Endothelial cell of umbilical vein (primary cell): ENCODE measurements at regions not wholly inside any gene's neighbourhood (a gene's known extent, or its start where the extent isn't known, plus 50 kb on each side); places are given as distances from the start of the nearest gene placed in this dataset.

Experiments used
- BruUV-seq: library from RNA; stranded (reverse); fragments of 400-500 nt; replicated peaks from 2 replicates; lab custom pipeline; 2021; lab: Mats Ljungman, UMichigan
- CTCF ChIA-PET: fragments of 300-600, 350-600 bp; sonication (Branson Sonifier 250); formaldehyde crosslinking; loops from one replicate; lab custom pipeline; 2021; ENCODE audit warnings: antibody characterized with exemption, inconsistent platforms; lab: Charles Lee
- POLR2A ChIA-PET: fragments of 300-600, 350-600 bp; sonication (Branson Sonifier 250); formaldehyde crosslinking; loops from one replicate; lab custom pipeline; 2021; ENCODE audit warnings: antibody characterized with exemption, inconsistent platforms; lab: Charles Lee
- DNase-seq: peaks from one replicate; pipeline ENCODE4 v3.0.0-alpha.2; 2011; ENCODE audit warnings: low read depth, low spot score
- FAIRE-seq: peaks from 2 replicates; lab custom pipeline; 2011; peaks lifted over from hg19 to GRCh38; lab: Jason Lieb, UNC
- H2AFZ ChIP-seq: 2 replicates; pipeline ENCODE4 v1.6.0; 2012; ENCODE audit warnings: low read depth, low read length, control low read depth, inconsistent platforms
- H3K27ac ChIP-seq: 2 replicates; pipeline ENCODE4 v1.5.1; 2011; ENCODE audit warnings: low read depth, mild to moderate bottlenecking, control low read depth, low read length, moderate library complexity; ENCODE audit not compliant: insufficient read depth
- H3K27me3 ChIP-seq, 2 experiments: 2 replicates each; pipeline versions ENCODE4 v1.6.0 to v1.6.1; 2011; ENCODE audit warnings: low read length in 2 of 2, mixed read lengths in 1 of 2; ENCODE audit not compliant: control insufficient read depth in 2 of 2, insufficient read depth in 2 of 2
- H3K36me3 ChIP-seq, 2 experiments: 2 replicates in 1 of 2; 3 replicates in 1 of 2; pipeline ENCODE4 v1.5.1; 2011; ENCODE audit warnings: low read length in 2 of 2, mild to moderate bottlenecking in 1 of 2, moderate library complexity in 1 of 2; ENCODE audit not compliant: control insufficient read depth in 2 of 2, insufficient read depth in 2 of 2; ENCODE audit errors: extremely low read depth in 1 of 2
- H3K4me1 ChIP-seq: 3 replicates; pipeline ENCODE4 v1.5.1; 2011; ENCODE audit warnings: mild to moderate bottlenecking, low read length; ENCODE audit not compliant: control insufficient read depth, insufficient read depth; ENCODE audit errors: extremely low read depth
- H3K4me2 ChIP-seq: 2 replicates; pipeline ENCODE4 v1.6.1; 2011; ENCODE audit warnings: low read length, control low read depth, mixed read lengths; ENCODE audit not compliant: insufficient read depth
- H3K4me3 ChIP-seq, 3 experiments: fragments of 200-600 bp in 1 of 3; sonication (generic), shearing (Covaris generic) in 1 of 3; replicated peaks in 1 of 3; 2 replicates each; pipeline ENCODE4 v1.5.1; 2011 to 2016; ENCODE audit warnings: control low read depth in 3 of 3, low read length in 3 of 3, mild to moderate bottlenecking in 2 of 3, inconsistent platforms in 1 of 3, low read depth in 1 of 3, moderate library complexity in 1 of 3; ENCODE audit not compliant: insufficient read depth in 1 of 3
- H3K79me2 ChIP-seq: 2 replicates; pipeline ENCODE4 v1.6.0; 2012; ENCODE audit warnings: low read length, inconsistent platforms; ENCODE audit not compliant: control insufficient read depth, insufficient read depth
- H3K9ac ChIP-seq: replicated peaks from 2 replicates; pipeline ENCODE3; 2011; ENCODE audit warnings: low read length, control low read depth; ENCODE audit not compliant: insufficient read depth; ENCODE audit errors: extremely low read depth
- H3K9me1 ChIP-seq: replicated peaks from 3 replicates; pipeline ENCODE4 v1.6.0; 2011; ENCODE audit warnings: mild to moderate bottlenecking, low read length; ENCODE audit not compliant: control insufficient read depth, insufficient read depth; ENCODE audit errors: extremely low read depth
- H3K9me3 ChIP-seq: replicated peaks from 2 replicates; pipeline ENCODE4 v1.5.1; 2012; ENCODE audit warnings: low read length, inconsistent platforms; ENCODE audit not compliant: control insufficient read depth, insufficient read depth
- H4K20me1 ChIP-seq: replicated peaks from 2 replicates; pipeline ENCODE3; 2011; ENCODE audit warnings: mild to moderate bottlenecking, low read length; ENCODE audit not compliant: control insufficient read depth, insufficient read depth; ENCODE audit errors: extremely low read depth
- CTCF ChIP-seq, 2 donors: IDR thresholded peaks; 1 replicate in 1 of 2; 2 replicates in 1 of 2; pipeline ENCODE4 v1.5.1; 2011; ENCODE audit warnings: low read length in 2 of 2, mild to moderate bottlenecking in 2 of 2, moderate library complexity in 2 of 2, control low read depth in 1 of 2, inconsistent platforms in 1 of 2, low read depth in 1 of 2; ENCODE audit not compliant: insufficient read depth in 1 of 2; ENCODE audit errors: extremely low read depth in 1 of 2
- FOS ChIP-seq: IDR thresholded peaks from 2 replicates; pipeline ENCODE4 v1.6.1; 2011; ENCODE audit warnings: mild to moderate bottlenecking, low read length, moderate library complexity, borderline replicate concordance; ENCODE audit not compliant: insufficient read depth
- GATA2 ChIP-seq: IDR thresholded peaks from 2 replicates; pipeline ENCODE4 v1.7.0; 2011; ENCODE audit warnings: low read depth, mild to moderate bottlenecking, moderate library complexity, mixed read lengths, low read length; ENCODE audit not compliant: insufficient read length, insufficient read depth
- JUN ChIP-seq: IDR thresholded peaks from 2 replicates; pipeline ENCODE4 v1.6.1; 2011; ENCODE audit warnings: borderline replicate concordance, low read depth; ENCODE audit not compliant: insufficient read length, insufficient read depth
- MYC ChIP-seq: IDR thresholded peaks from one replicate; pipeline ENCODE4 v1.6.1; 2011; ENCODE audit warnings: mild to moderate bottlenecking, low read depth, low read length
- POLR2A ChIP-seq: IDR thresholded peaks from 2 replicates; pipeline ENCODE4 v1.6.1; 2012; ENCODE audit warnings: low read depth, mild to moderate bottlenecking, control low read depth, low read length
- POLR2AphosphoS5 ChIP-seq: IDR thresholded peaks from 2 replicates; pipeline ENCODE4 v1.6.1; 2012; ENCODE audit warnings: low read depth, mild to moderate bottlenecking, control low read depth, low read length, moderate library complexity; ENCODE audit not compliant: insufficient read depth
- dilution Hi-C: fragments of 300-500 bp; cut with MboI; formaldehyde crosslinking; loops from one replicate; pipeline ENCODE4 v1.15.0; 2019; ENCODE audit warnings: low sequenced_read_pairs; ENCODE audit not compliant: extremely low pct_ligation_motif_present
- intact Hi-C: fragments of 100-400 bp; cut with micrococcal nuclease; formaldehyde crosslinking; loops from one replicate; pipeline ENCODE4 v1.10.0; 2022
- TF ChIP-seq, protein P1 (sequence below): IDR thresholded peaks from 2 replicates; pipeline ENCODE4 v1.6.1; 2011; ENCODE audit not compliant: insufficient read depth, insufficient read length

- POLR2A ChIA-PET = no interaction called here
- no peaks in the 10 kb centered on the region for H3K4me1 ChIP-seq
- no peak overlapping the region for H2AFZ ChIP-seq
- FAIRE-seq (no peak), DNase-seq (no peak)
- intact Hi-C loops = loop anchor here (1.0 kb wide), 1 partner anchor 35 kb away; no protein-coding TSS in a partner anchor
- H3K79me2 ChIP-seq = no peaks in the 10 kb centered on the region
- H4K20me1 ChIP-seq = no peaks in the 10 kb centered on the region
- H3K4me2 ChIP-seq = no peak overlapping the region
- no peak overlapping the region for H3K4me3 ChIP-seq
- no peak for TF ChIP-seq CTCF (IDR thresholded peaks at IDR 0.05; ENCODE audit: extremely low read depth in 1 of 2, insufficient read depth in 1 of 2, low read depth in 1 of 2, low read length in 2 of 2)
- no peak for TF ChIP-seq GATA2
- TF ChIP-seq POLR2A = no peak
- TF ChIP-seq, protein P1, sequence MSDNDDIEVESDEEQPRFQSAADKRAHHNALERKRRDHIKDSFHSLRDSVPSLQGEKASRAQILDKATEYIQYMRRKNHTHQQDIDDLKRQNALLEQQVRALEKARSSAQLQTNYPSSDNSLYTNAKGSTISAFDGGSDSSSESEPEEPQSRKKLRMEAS = no peak
- no peak for TF ChIP-seq FOS
- TF ChIP-seq JUN = no peak
- no peak for TF ChIP-seq MYC
- no peak for TF ChIP-seq POLR2AphosphoS5
- H3K36me3 ChIP-seq = no peaks in the 10 kb centered on the region
- H3K9me3 ChIP-seq = no peaks in the 10 kb centered on the region
- H3K9me1 ChIP-seq = no peaks in the 10 kb centered on the region
- CTCF ChIA-PET = interaction anchor here (1.4 kb wide), 1 partner anchor 144 kb away, joined by 4 read pairs; no protein-coding TSS in a partner anchor
- no peak overlapping the region for H3K27ac ChIP-seq
- BruUV-seq = no TSS peak
- dilution Hi-C loops = no loop called here
- no peak overlapping the region for H3K9ac ChIP-seq
- no peaks in the 10 kb centered on the region for H3K27me3 ChIP-seq
Measured at GRCh38 chr15:96182736-96183513, 147.6 kb upstream of the NR2F2 start.
